ENCODE measurements at regions not wholly inside any gene's neighbourhood (a gene's known extent, or its start where the extent isn't known, plus 50 kb on each side); places are given as distances from the start of the nearest gene placed in this dataset.

GRCh38 chr20:36092398-36093024, 62.0 kb upstream of the EPB41L1 start:
- Mint-ChIP-seq H3K4me3 (peak overlapping the region; percentile 84 to 98), H3K9me3 (peaks cover 0 to 17% (median 7%) of the 10 kb centered on the region in 7 donors), H3K36me3 (peaks cover 6 to 18% of the 10 kb centered on the region in 2 donors), H3K27me3 (ENCODE audit: low read depth in 3 of 3) (peaks cover 56 to 81% (median 73%) of the 10 kb centered on the region in 3 donors), H3K4me1 (peaks cover 29% of the 10 kb centered on the region), H3K27ac (peak overlapping the region in 3 of 7 donors; percentile 54 to 86 (median 58))
- Histone ChIP-seq H3K79me2 (ENCODE audit: insufficient read depth, low read length) (no peaks in the 10 kb centered on the region), H4K20me1 (ENCODE audit: insufficient read depth, low read length) (no peaks in the 10 kb centered on the region), H3K9ac (ENCODE audit: insufficient read depth, low read length, poor library complexity, severe bottlenecking) (peak overlapping the region; percentile 39), H3K4me2 (replicated peaks; ENCODE audit: extremely low read depth, low read length, poor library complexity, severe bottlenecking) (peak overlapping the region; percentile 83), H3K27ac (ENCODE audit: low read depth in 1 of 2, low read length in 2 of 2) (no peak overlapping the region), H3K27me3 (ENCODE audit: control insufficient read depth in 2 of 2, insufficient read depth in 2 of 2, low read length in 2 of 2) (peaks cover 40 to 58% of the 10 kb centered on the region in 2 donors), H3K9me3 (replicated peaks in 1 of 2; ENCODE audit: control insufficient read depth in 1 of 2, insufficient read depth in 1 of 2, low read length in 2 of 2) (peaks cover 0 to 6% of the 10 kb centered on the region in 2 donors), H3K36me3 (replicated peaks in 1 of 2; ENCODE audit: control insufficient read depth in 1 of 2, insufficient read depth in 2 of 2, low read length in 2 of 2) (no peaks in the 10 kb centered on the region), H3K4me1 (ENCODE audit: control insufficient read depth in 1 of 2, insufficient read depth in 2 of 2, low read length in 2 of 2) (peaks cover 17 to 24% of the 10 kb centered on the region in 2 donors), H2AFZ (ENCODE audit: insufficient read depth, low read depth, low read length, poor library complexity, severe bottlenecking) (peak overlapping the region; percentile 51), H3K4me3 (replicated peaks in 1 of 3; ENCODE audit: low read depth in 2 of 3, low read length in 3 of 3) (peak overlapping the region; percentile 34 to 70 (median 45))
- intact Hi-C loops (cut with micrococcal nuclease) = no loop called here
- no peak for TF ChIP-seq CTCF (IDR thresholded peaks at IDR 0.05)
- no peak for DNase-seq
- 0% methylated on average over 67 of the region's 89 CpGs for WGBS (ENCODE audit: insufficient coverage)

- Histone ChIP-seq H3K9ac (ENCODE audit: insufficient read depth, low read length, poor library complexity, severe bottlenecking) (peak overlapping the region; percentile 39), H3K36me3 (replicated peaks in 1 of 2; ENCODE audit: control insufficient read depth in 1 of 2, insufficient read depth in 2 of 2, low read length in 2 of 2) (no peaks in the 10 kb centered on the region), H3K9me3 (replicated peaks in 1 of 2; ENCODE audit: control insufficient read depth in 1 of 2, insufficient read depth in 1 of 2, low read length in 2 of 2) (peaks cover 0 to 6% of the 10 kb centered on the region in 2 donors), H3K4me1 (ENCODE audit: control insufficient read depth in 1 of 2, insufficient read depth in 2 of 2, low read length in 2 of 2) (peaks cover 24 to 31% of the 10 kb centered on the region in 2 donors), H3K27ac (ENCODE audit: low read depth in 1 of 2, low read length in 2 of 2) (no peak overlapping the region), H3K4me3 (replicated peaks in 1 of 3; ENCODE audit: low read depth in 2 of 3, low read length in 3 of 3) (peak overlapping the region; percentile 34 to 70 (median 45)), H4K20me1 (ENCODE audit: insufficient read depth, low read length) (no peaks in the 10 kb centered on the region), H2AFZ (ENCODE audit: insufficient read depth, low read depth, low read length, poor library complexity, severe bottlenecking) (peak overlapping the region; percentile 51), H3K79me2 (ENCODE audit: insufficient read depth, low read length) (no peaks in the 10 kb centered on the region), H3K27me3 (ENCODE audit: control insufficient read depth in 2 of 2, insufficient read depth in 2 of 2, low read length in 2 of 2) (peaks cover 40 to 55% of the 10 kb centered on the region in 2 donors), H3K4me2 (replicated peaks; ENCODE audit: extremely low read depth, low read length, poor library complexity, severe bottlenecking) (peak overlapping the region; percentile 83)
- intact Hi-C loops (cut with micrococcal nuclease) = no loop called here
- peaks cover 6 to 18% of the 10 kb centered on the region in 2 donors for H3K36me3 Mint-ChIP-seq
- TF ChIP-seq CTCF (IDR thresholded peaks at IDR 0.05) = no peak
- peak overlapping the region in 4 of 7 donors; percentile 1 to 86 (median 56) for H3K27ac Mint-ChIP-seq
- H3K4me1 Mint-ChIP-seq = peaks cover 36% of the 10 kb centered on the region
- H3K4me3 Mint-ChIP-seq = peak overlapping the region; percentile 84 to 98
- H3K9me3 Mint-ChIP-seq = peaks cover 0 to 17% (median 7%) of the 10 kb centered on the region in 7 donors
- DNase-seq = peak; percentile 38 to 67 (median 41)
- H3K27me3 Mint-ChIP-seq (ENCODE audit: low read depth in 3 of 3) = peaks cover 51 to 74% (median 71%) of the 10 kb centered on the region in 3 donors
- under 1% methylated on average over 69 of the region's 78 CpGs for WGBS (ENCODE audit: insufficient coverage)
These were observed 61.3 kb upstream of the EPB41L1 start for GRCh38 chr20:36093025-36093803.

Measured in CD14-positive monocyte (primary cell).